Tibial nerve (tissue), 3 donors: ENCODE measurements at regions not wholly inside any gene's neighbourhood (a gene's known extent, or its start where the extent isn't known, plus 50 kb on each side); places are given as distances from the start of the nearest gene placed in this dataset.

Source experiments
- POLR2A ChIP-seq, 2 donors: fragments of 450-650 bp; IDR thresholded peaks; one replicate each; pipeline ENCODE4 v1.6.1; 2017; ENCODE audit warnings: antibody characterized with exemption in 2 of 2, mild to moderate bottlenecking in 2 of 2, moderate library complexity in 2 of 2
- TF ChIP-seq, protein P1 (sequence below), 5 experiments: fragments of 200-600 bp in 3 of 5; fragments of 450-650 bp in 2 of 5; sonication (generic) in 3 of 5; IDR thresholded peaks; one replicate each; pipeline ENCODE4 v1.5.1; 2016 to 2019; ENCODE audit warnings: antibody characterized with exemption in 5 of 5, mild to moderate bottlenecking in 3 of 5, moderate library complexity in 2 of 5

DNA sequence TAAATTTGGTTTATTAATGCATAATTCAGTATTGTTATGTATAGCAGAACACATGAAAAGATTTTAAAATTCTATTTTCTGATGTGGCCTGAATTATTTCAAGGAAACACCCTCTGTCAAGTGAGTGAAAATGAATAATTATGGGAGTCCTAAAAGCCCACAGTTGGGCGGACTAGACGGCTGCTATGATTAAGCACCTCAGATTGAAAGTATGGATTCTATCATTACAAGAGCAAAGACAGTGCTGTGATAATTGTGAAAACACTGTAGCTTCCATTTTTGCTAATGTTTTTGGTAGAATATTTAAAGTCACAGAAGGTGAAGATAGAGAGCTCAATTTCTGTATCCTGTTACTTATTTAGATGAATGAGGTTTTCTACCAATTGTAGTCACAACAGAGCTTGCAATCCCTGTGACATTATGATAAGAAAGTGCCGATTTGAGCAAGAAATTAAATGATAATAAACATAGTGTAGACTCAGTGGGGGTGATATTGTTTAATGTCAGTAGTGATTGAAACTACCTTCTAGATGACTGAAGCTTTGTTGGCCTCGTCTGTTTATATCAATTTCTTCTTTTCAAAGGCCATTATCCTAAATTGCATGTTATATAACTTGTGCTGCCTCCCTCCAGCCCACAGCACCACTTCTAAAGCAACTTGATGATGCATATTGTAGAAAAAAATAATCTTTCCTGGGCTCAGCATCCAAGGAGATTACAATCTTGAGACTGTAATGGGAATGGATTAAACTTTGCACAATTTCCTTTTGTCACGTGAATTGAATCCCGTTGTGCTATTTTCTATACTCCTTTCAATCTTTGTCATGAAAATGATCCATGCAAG lies 359.8 kb downstream of the BTG1 start:
- TF ChIP-seq, protein P1, sequence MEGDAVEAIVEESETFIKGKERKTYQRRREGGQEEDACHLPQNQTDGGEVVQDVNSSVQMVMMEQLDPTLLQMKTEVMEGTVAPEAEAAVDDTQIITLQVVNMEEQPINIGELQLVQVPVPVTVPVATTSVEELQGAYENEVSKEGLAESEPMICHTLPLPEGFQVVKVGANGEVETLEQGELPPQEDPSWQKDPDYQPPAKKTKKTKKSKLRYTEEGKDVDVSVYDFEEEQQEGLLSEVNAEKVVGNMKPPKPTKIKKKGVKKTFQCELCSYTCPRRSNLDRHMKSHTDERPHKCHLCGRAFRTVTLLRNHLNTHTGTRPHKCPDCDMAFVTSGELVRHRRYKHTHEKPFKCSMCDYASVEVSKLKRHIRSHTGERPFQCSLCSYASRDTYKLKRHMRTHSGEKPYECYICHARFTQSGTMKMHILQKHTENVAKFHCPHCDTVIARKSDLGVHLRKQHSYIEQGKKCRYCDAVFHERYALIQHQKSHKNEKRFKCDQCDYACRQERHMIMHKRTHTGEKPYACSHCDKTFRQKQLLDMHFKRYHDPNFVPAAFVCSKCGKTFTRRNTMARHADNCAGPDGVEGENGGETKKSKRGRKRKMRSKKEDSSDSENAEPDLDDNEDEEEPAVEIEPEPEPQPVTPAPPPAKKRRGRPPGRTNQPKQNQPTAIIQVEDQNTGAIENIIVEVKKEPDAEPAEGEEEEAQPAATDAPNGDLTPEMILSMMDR (IDR thresholded peaks at IDR 0.05) = no peak
- no peak for TF ChIP-seq POLR2A (IDR thresholded peaks at IDR 0.05)
